HG02885 (cell line): ENCODE measurements at regions not wholly inside any gene's neighbourhood (a gene's known extent, or its start where the extent isn't known, plus 50 kb on each side); places are given as distances from the start of the nearest gene placed in this dataset.

ENCODE experiments used
- ATAC-seq: cut with Tn5 transposase; IDR thresholded peaks from one replicate; pipeline ENCODE4 v1.9.1; 2021; ENCODE audit warnings: mild to moderate bottlenecking; ENCODE audit not compliant: unreplicated experiment, poor library complexity

- no peak for ATAC-seq
Observed at GRCh38 chr2:76280686-76281085, 570.0 kb upstream of the GCFC2 start.

DNA sequence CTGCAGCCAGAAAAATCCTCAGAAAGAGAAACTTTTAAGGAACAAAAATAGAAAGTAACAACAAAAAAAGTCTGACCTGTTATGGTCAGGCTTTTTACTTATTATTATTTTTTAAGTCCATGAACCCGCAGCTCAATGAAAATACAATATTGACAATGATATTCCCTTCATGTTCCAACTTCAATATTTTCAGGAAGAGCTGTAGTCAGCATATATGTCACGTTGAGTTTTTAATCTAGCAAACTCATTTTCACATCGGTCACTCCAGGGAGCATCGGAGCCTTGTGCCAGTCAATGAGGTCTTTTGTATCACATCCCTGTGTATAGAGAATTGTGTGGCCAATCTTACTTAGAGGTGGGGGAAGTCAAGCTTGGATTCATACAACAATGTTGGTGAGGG, 568.4 kb upstream of the GCFC2 start:
- no peak for ATAC-seq

DNA sequence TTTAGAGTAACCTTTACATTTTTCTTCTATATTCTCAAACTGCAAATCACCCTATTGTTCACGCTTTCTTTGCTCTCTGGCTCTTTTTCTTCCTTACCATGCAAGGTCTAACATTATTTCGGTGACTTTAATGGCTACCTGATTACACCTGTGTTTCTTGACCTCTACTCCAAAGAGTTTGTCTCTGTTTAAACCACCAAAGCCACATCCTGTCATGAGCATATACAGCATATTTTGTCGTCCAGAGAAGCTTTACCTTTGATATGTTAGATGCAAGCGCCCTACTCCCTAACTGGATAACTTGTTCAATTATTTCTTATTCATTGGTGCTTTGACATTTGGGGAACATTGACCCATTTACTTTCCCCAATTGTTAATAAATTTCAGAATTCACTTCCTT, 565.1 kb upstream of the GCFC2 start:
- no peak for ATAC-seq

DNA sequence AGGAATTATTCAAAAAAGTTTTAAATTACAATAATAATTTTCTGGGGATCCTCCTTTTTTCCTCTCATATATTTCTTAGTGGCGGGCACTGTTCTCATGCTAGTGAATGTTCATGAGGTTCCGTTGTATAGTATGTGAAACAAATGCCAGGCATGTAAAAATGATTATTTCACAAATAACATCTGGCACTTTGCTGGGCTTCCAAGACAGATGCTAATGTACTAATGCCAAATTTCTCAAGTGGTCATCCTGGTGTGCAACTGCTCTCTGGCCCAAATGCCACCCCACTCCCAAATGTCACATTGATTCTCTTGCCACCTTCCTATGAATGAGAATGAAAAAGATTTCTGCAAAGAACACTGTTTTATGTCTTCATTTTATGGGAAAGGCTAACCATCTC, 564.0 kb upstream of the GCFC2 start:
- ATAC-seq: no peak

DNA sequence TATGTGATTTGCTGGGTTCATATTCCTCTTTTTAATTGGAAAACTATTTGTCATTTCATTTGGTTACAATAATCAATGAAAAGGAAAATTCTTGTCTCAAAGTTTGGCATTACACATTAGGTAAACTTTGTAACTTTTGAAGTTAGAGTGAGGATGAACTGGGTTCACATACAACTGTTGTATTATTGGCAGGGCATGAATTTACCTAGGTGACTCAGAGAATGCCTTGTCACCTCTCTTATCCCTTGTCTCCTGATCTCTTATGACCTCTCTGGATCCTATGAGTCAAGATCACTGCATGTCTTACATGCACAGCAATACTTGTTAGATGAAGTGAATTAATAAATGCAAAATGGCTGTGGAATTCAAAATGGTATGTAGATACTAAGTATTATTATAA, 563.4 kb upstream of the GCFC2 start:
- ATAC-seq: no peak

- no peak for ATAC-seq
Observed at GRCh38 chr2:76270096-76270710, 559.5 kb upstream of the GCFC2 start.

DNA sequence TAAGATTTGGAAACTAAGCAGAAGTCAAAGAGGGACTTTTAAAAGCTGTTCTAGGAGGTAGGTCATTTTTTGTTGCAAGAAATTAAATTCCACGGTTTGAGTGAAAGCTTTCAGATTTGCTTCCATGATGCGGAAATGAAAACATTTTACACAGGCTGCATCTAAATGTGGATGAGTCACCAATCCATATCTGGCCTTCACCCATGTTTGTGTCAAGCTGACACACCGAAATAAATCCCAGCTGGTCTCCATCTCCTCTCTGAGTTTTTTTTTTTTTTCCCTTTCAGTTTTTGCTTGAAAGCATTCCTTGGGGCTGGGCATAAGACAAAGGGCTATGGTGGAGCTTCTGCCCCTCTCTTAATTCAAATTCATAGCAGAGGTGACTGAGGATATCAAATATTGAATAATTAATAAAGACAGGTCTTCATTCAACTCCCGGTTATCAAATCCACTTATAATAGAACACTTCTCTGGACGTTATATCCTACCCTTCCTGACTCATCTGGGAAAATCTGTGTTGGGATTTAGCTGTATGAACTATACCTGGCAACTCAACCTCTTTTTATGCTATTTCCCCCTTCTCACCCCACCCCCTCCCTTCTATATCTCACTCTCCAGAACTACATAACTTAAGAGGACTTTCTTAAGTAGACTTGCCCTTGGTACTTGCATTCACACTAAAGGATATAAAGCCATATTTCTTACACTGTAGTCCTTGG, 558.3 kb upstream of the GCFC2 start:
- no peak for ATAC-seq

GRCh38 chr2:76268484-76268883, 557.8 kb upstream of the GCFC2 start:
- no peak for ATAC-seq

DNA sequence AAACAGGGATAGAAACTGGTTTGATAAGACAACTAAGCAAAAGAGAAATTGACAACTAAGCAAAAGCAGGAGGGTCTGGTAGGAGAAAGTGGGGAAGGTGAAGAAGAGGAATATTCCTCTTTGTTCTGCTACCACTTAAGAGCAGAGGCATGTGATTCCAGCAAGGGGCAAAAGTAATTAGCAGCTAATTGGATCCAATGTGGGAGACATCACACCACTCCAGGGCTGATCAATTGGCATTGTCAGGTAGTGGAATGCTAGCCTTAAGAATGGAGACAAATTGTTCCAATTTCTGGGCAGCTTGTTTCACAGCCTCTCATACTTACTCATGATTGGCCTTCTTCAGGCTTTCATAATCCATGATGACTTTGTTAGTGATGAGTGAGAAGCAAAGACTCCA, 547.1 kb upstream of the GCFC2 start:
- ATAC-seq: no peak

GRCh38 chr2:76256458-76257088, 545.9 kb upstream of the GCFC2 start:
- no peak for ATAC-seq

DNA sequence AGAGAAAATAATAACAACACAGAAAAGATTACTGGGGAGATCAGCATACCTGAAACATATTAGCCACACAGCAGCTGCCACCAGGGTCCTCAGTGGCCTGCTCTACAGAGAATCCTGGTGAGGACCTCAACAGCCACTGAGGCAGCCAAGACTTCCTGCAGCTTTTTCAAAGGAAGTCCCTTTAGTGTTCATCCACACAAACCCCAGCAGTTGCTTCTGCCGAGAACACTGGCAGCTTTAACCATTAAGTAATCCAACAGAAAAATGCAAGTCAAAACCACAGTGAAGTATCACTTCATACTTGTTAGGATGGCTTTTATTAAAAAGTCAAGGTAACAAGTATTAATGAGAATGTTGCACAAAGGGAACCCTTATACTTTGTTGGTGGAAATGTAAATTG, 542.0 kb upstream of the GCFC2 start:
- no peak for ATAC-seq

DNA sequence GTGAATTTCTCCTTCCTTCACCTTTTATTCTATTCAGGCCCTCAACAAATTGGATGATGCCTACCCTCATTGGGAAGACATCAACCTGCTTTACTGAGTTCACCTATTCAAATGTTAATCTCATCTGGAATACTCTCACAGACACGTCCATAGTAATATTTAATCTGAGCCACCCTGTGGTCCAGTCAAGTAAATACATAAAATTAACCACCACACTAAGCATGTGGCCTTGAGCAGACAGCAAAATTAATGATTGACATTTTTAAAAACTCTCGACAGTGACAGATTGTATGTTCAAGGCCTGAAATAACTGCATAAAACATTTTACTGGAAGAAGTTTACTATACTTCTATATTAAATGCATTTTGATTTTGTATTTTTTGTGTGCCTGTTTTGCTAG, 540.6 kb upstream of the GCFC2 start:
- ATAC-seq: no peak

- no peak for ATAC-seq
Observed at GRCh38 chr2:76247006-76247405, 536.3 kb upstream of the GCFC2 start.

GRCh38 chr2:76211991-76212985, 501.6 kb upstream of the GCFC2 start:
- ATAC-seq: no peak

DNA sequence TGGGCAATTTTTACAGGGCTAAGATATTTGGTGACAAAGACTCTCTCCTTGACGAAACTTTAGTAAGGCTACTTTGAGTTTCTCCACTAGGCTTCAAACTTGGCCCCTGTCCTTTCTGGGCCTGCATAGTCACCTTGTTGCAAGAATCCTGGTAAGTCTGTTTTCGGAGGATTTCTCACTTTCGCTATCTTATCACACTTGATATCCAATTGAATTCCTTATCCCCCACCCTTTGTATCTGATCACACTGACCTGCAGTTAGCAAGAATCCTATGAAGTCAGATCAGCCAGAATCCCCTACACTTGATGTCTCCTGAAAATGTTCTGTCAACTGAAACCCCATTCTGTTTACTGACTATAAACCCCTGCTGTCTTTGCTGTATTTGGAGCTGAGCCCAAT, 499.8 kb upstream of the GCFC2 start:
- ATAC-seq: no peak

DNA sequence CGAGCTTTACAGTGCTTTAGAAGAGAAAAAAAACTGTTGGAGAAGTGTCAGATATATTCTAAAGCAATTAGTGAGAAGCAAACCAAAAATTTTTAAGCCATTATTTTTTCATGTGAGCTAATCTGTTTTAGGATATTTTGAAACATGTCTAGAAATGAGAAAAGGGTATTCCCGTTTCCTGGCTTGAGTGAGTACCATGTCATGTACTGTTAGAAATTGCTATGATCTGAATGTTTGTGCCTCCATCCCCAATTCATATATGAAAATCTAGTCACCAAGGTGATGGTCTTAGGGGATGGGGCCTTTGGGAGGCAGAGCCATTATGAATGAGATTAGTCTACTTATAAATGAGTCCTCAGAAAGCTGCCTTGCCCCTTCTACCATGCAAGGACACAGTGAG, 493.3 kb upstream of the GCFC2 start:
- no peak for ATAC-seq

GRCh38 chr2:76202866-76203265, 492.2 kb upstream of the GCFC2 start:
- ATAC-seq: no peak

DNA sequence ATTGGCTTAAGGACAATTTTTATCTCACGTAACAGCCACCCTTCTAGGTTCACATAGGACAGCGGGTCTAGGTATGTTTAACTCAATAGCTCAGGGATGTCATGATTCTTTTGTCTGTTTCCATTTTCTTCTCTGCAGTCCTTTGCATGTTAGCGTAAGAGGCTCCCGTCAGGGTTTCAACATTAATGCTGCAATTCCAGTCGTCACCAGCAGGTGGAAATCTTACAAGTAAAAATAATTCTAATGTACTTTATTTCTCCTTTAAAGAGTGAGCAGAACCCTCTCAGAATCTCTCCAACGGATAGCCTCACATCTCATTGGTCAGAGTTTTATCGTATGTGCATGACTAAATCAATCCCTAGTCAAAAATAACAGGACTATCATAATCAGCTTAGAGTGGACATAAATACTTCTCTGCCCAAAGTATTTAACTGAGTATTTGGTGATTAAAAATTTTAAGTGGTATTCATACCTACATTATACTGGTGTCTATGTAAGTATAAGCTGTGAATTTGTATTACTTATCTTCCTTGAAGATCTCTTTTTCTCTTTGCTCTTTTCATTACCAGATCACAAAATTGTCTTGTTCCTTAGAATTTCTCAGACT, 487.2 kb upstream of the GCFC2 start:
- ATAC-seq: peak; percentile 71

DNA sequence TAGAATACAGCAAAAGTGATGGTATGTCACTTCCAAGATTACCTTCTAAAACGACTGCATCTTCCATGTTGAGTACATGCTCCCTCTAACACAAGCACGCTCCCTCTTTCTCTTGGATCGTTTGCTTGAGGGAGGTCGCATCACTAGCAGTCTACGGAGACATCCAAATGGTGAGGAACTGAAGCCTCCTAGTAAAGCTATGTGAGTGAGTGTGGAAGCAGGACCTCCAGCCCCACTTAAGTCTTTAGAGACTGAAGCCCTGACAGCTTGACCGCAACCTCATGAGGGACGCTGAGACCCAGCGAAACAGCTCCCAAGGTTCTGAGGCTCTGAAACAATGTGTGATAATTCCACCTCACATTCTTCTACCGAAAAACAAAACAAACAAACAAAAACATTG, 486.7 kb upstream of the GCFC2 start:
- ATAC-seq: no peak

DNA sequence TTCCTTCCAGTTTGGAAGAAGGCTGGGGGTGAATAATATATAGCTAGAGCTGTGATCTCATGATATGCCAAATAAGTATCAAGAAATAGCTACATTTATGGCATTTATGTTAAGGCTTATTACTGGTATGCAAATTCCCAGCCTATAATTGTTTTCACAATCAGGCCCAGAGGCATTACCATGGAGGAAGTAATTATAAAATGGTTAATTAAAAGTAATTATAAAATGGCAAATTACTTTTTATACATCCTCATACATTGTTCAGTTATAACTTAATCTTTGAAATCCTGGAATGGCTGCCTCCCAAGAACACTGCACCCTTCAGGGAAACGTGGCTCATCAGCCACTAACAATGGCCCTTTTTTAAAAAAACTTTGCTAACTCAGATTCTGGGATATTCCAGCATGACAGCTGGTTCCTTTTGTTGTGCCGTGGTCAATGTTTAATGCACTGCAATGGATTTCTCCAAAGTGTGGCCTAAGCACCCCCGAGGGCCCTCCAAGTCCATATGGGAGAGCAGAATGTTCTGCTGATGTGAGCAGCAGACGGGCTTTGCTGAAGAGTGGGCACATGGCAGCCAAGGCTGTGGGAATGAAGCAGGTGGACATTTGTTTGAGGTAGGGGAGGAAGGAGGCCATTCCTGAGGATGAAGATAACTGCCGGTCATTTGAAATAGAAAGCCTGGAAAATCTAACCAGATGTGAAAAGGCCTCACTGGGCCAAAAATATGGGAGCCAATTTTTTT, 483.5 kb upstream of the GCFC2 start:
- no peak for ATAC-seq
